GM12864 (cell line): ENCODE measurements at regions not wholly inside any gene's neighbourhood (a gene's known extent, or its start where the extent isn't known, plus 50 kb on each side); places are given as distances from the start of the nearest gene placed in this dataset.
"Not testable (repeated sequence)": the region's sequence is repeated elsewhere in the genome, so short reads cannot be mapped to it uniquely, and the experiment has no call there.

Experiments
- DNase-seq: peaks from one replicate; pipeline ENCODE4 v3.0.0-alpha.2; 2011; ENCODE audit warnings: low read depth
- H3K4me3 ChIP-seq: 2 replicates; pipeline ENCODE4 v1.5.1; 2011; ENCODE audit warnings: mild to moderate bottlenecking, low read depth, low read length, control low read depth
- TF ChIP-seq, protein P1 (sequence below): IDR thresholded peaks from 2 replicates; pipeline ENCODE4 v1.5.1; 2011; ENCODE audit warnings: low read depth, mild to moderate bottlenecking, moderate library complexity, low read length, control low read depth, inconsistent platforms; ENCODE audit errors: missing control alignments

- no peak overlapping the region for H3K4me3 ChIP-seq
- TF ChIP-seq, protein P1, sequence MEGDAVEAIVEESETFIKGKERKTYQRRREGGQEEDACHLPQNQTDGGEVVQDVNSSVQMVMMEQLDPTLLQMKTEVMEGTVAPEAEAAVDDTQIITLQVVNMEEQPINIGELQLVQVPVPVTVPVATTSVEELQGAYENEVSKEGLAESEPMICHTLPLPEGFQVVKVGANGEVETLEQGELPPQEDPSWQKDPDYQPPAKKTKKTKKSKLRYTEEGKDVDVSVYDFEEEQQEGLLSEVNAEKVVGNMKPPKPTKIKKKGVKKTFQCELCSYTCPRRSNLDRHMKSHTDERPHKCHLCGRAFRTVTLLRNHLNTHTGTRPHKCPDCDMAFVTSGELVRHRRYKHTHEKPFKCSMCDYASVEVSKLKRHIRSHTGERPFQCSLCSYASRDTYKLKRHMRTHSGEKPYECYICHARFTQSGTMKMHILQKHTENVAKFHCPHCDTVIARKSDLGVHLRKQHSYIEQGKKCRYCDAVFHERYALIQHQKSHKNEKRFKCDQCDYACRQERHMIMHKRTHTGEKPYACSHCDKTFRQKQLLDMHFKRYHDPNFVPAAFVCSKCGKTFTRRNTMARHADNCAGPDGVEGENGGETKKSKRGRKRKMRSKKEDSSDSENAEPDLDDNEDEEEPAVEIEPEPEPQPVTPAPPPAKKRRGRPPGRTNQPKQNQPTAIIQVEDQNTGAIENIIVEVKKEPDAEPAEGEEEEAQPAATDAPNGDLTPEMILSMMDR = no peak
- no peak for DNase-seq
Observed at GRCh38 chr15:60172143-60172542, 168.0 kb downstream of the FOXB1 start.

DNA sequence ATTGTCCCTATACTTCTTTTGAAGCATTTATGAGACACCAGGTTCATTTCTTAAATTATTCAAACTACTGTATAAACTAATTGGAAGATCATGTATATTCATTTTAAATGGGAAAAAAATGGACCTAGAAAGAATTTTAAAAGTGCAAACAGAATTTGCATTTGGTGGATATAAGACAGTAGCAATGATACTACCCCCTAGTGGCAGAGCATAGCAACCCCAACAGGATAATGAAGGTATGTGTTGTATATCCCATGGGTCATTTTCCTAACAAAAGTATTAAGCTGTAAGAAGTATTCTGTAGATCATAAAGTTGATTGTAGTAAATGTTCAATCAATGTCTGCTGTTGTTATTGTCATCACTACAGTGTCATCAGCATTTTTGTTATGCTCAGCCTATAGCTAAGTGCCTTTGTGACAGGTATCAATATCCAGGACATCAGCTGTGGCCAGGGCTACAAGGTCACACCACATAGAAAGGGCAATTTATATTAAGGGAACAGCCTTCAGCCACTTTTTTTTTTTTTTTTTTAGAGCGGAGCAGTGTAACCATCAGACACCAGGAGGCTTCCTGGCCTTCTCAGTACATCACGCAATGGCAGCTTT, 175.8 kb downstream of the FOXB1 start:
- no peak overlapping the region for H3K4me3 ChIP-seq
- peak; percentile 19 for DNase-seq
- TF ChIP-seq, protein P1 = peak; percentile 74

GRCh38 chr15:60181957-60182356, 177.8 kb downstream of the FOXB1 start:
- DNase-seq, H3K4me3 ChIP-seq: not testable (repeated sequence)

- no peak for DNase-seq
- H3K4me3 ChIP-seq = no peak overlapping the region
- TF ChIP-seq, protein P1 = no peak
Observed at GRCh38 chr15:60183366-60183765, 179.3 kb downstream of the FOXB1 start.

- H3K4me3 ChIP-seq = no peak overlapping the region
- DNase-seq = no peak
- TF ChIP-seq, protein P1 = no peak
Observed at GRCh38 chr15:60184579-60184978, 180.5 kb downstream of the FOXB1 start.

GRCh38 chr15:60191016-60191415, 186.9 kb downstream of the FOXB1 start:
- no peak for DNase-seq
- TF ChIP-seq, protein P1 = no peak
- H3K4me3 ChIP-seq = no peak overlapping the region

GRCh38 chr15:60191821-60192220, 187.7 kb downstream of the FOXB1 start:
- DNase-seq = no peak
- H3K4me3 ChIP-seq = no peak overlapping the region
- TF ChIP-seq, protein P1 = no peak
